RWPE2 (cell line): ENCODE measurements at regions not wholly inside any gene's neighbourhood (a gene's known extent, or its start where the extent isn't known, plus 50 kb on each side); places are given as distances from the start of the nearest gene placed in this dataset.

Experiments used
- ATAC-seq: fragments of 200-7000 bp; cut with Tn5 transposase; 3 replicates; pipeline ENCODE4 v1.9.1; 2021; ENCODE audit warnings: low read depth
- DNase-seq: peaks from one replicate; pipeline ENCODE4 v3.0.0-alpha.2; 2020; ENCODE audit warnings: low spot score
- H3K27ac ChIP-seq: fragments of 450-650 bp; 2 replicates; pipeline ENCODE4 v1.5.1; 2017; ENCODE audit warnings: mild to moderate bottlenecking; ENCODE audit not compliant: poor library complexity, severe bottlenecking
- H3K27me3 ChIP-seq: fragments of 250-450 bp; sonication (Bioruptor Pico); 2 replicates; pipeline ENCODE4 v1.5.1; 2021; ENCODE audit warnings: mild to moderate bottlenecking, moderate library complexity; ENCODE audit not compliant: insufficient read depth, poor library complexity, severe bottlenecking
- H3K36me3 ChIP-seq: fragments of 250-450 bp; sonication (Bioruptor Pico); 2 replicates; pipeline ENCODE4 v1.5.1; 2020; ENCODE audit warnings: low read depth, mild to moderate bottlenecking, moderate library complexity
- H3K4me1 ChIP-seq: fragments of 250-450 bp; sonication (Bioruptor Pico); 2 replicates; pipeline ENCODE4 v1.5.1; 2021; ENCODE audit warnings: mild to moderate bottlenecking, moderate library complexity; ENCODE audit not compliant: insufficient read depth, poor library complexity, severe bottlenecking
- H3K4me3 ChIP-seq: fragments of 250-450 bp; sonication (Bioruptor Pico); 2 replicates; pipeline ENCODE4 v1.5.1; 2021; ENCODE audit warnings: mild to moderate bottlenecking, moderate library complexity; ENCODE audit not compliant: severe bottlenecking
- H3K9me3 ChIP-seq: fragments of 250-450 bp; sonication (Bioruptor Pico); 2 replicates; pipeline ENCODE4 v1.5.1; 2021; ENCODE audit warnings: mild to moderate bottlenecking, moderate library complexity; ENCODE audit not compliant: severe bottlenecking
- CTCF ChIP-seq: fragments of 450-650 bp; IDR thresholded peaks from one replicate; pipeline ENCODE4 v1.5.1; 2017; ENCODE audit warnings: mild to moderate bottlenecking, moderate library complexity; ENCODE audit not compliant: poor library complexity, severe bottlenecking

GRCh38 chr7:88500131-88500530 lies 193.4 kb upstream of the STEAP4 start:
- DNase-seq (no peak), ATAC-seq (no peak)
- H3K36me3 ChIP-seq = no peaks in the 10 kb centered on the region
- no peaks in the 10 kb centered on the region for H3K4me1 ChIP-seq
- no peak for TF ChIP-seq CTCF
- H3K27me3 ChIP-seq = peaks cover 15% of the 10 kb centered on the region
- H3K9me3 ChIP-seq = no peaks in the 10 kb centered on the region
- no peak overlapping the region for H3K4me3 ChIP-seq
- H3K27ac ChIP-seq = no peak overlapping the region

DNA sequence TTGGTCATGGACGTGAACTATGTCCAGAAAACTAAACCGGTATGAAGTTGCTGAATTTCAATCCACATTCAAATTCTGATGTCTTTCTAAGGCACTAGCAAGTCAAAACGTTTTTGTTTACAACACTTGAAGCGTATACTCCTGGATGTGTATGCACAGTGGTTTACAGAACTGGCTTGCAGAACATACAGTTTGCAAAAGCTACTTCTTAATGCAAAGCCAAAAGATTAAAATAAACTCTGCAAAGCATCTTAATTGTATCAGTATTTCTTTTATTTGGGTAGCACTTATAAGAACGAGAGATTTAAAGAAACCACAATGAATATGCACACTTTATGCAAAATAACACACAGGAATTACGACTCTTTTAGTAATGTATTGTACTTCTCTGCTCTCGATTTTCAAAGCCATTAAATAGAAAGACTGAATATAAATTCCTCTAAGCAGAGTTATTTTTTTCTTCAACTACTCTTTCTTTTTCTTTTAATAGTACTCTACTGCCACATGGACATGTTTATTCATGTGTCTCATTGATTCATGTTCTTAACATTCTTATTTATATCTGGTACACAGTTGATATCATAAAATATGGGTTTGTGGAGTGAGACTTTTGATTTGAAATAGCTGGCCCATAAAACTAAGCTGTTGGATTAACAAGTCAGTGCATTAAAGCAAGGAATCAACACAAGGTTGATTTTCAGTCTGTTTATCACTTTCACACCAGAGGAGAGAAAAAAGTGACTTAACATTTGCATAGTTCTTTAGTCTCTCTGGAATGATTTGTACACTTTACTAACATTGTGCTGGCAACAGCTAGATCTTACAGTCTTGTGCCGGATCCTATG lies 189.4 kb upstream of the STEAP4 start:
- Histone ChIP-seq H3K27ac (no peak overlapping the region), H3K27me3 (peaks cover 32% of the 10 kb centered on the region), H3K9me3 (no peaks in the 10 kb centered on the region), H3K4me1 (no peaks in the 10 kb centered on the region), H3K36me3 (no peaks in the 10 kb centered on the region), H3K4me3 (no peak overlapping the region)
- DNase-seq (no peak), ATAC-seq (no peak)
- no peak for TF ChIP-seq CTCF

DNA sequence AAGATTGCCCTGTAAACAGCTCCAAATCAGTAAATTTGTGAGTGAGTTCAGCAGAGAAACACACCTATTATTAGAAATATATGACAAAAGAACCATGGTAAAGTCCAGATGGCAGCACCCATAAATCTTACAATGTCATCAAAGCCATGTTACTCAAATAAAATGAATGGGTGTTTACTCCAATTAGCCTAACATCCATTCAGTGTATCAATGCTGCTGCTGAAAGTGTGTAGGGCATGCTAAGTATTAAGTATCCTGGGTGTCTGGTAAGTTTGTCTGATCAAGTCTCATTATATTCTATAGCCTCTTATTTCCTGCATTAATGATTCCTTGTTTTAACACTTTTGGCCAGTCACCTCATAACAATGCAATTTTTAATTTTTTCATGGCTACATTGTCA lies 185.5 kb upstream of the STEAP4 start:
- no peak overlapping the region for H3K27ac ChIP-seq
- no peak for TF ChIP-seq CTCF
- H3K36me3 ChIP-seq = no peaks in the 10 kb centered on the region
- H3K4me3 ChIP-seq = no peak overlapping the region
- ATAC-seq = no peak
- H3K4me1 ChIP-seq = no peaks in the 10 kb centered on the region
- DNase-seq = no peak
- H3K27me3 ChIP-seq = peaks cover 35% of the 10 kb centered on the region
- no peaks in the 10 kb centered on the region for H3K9me3 ChIP-seq

DNA sequence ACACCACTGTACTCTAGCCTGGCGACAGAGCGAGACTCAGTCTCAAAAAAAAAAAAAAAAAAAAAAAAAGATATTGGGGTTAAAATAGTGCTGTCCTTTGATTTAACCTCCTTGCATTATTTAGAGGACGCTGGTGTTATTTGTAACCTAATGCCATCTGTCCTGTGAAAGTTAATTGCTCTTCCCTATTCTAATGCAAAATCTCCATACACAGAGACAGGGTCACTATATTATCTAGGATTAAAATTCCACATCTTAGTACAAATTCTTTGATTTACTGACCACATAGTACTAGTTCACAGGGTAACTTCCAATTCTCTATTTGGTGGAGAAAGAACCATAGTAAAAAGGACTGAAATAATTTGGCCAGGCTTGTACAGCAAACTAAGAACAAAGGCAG lies 184.2 kb upstream of the STEAP4 start:
- no peak for DNase-seq
- H3K27ac ChIP-seq = no peak overlapping the region

More for the DNA sequence above, 184.2 kb upstream of the STEAP4 start:
- no peak for TF ChIP-seq CTCF
- Histone ChIP-seq H3K4me1 (no peaks in the 10 kb centered on the region), H3K9me3 (no peaks in the 10 kb centered on the region), H3K4me3 (no peak overlapping the region), H3K36me3 (no peaks in the 10 kb centered on the region), H3K27me3 (peaks cover 37% of the 10 kb centered on the region)
- no peak for ATAC-seq
